MCF 10A (cell line): ENCODE measurements at regions not wholly inside any gene's neighbourhood (a gene's known extent, or its start where the extent isn't known, plus 50 kb on each side); places are given as distances from the start of the nearest gene placed in this dataset.
"Not testable (repeated sequence)": the region's sequence is repeated elsewhere in the genome, so short reads cannot be mapped to it uniquely, and the experiment has no call there.

Experiments used
- BruUV-seq: library from RNA; stranded (reverse); fragments of 400-500 nt; replicated peaks from 2 replicates; lab custom pipeline; 2021; lab: Mats Ljungman, UMichigan
- CTCF ChIA-PET: fragments of 300-600 bp; sonication (Branson Sonifier 250); formaldehyde crosslinking; extraction: SDS; loops from one replicate; lab custom pipeline; 2021; ENCODE audit warnings: antibody characterized with exemption, inconsistent platforms; lab: Yijun Ruan, JAX
- POLR2A ChIA-PET: fragments of 300-600, 350-650 bp; sonication (Branson Sonifier 250); formaldehyde crosslinking; extraction: SDS; loops from one replicate; lab custom pipeline; 2020; ENCODE audit warnings: antibody characterized with exemption, inconsistent platforms; lab: Yijun Ruan, JAX
- DNase-seq: peaks from one replicate; pipeline ENCODE4 v3.0.0-alpha.2; 2018; ENCODE audit not compliant: unreplicated experiment
- H3K27ac Mint-ChIP-seq: one replicate; pipeline ENCODE4 v1.8.0; 2022; ENCODE audit warnings: mild to moderate bottlenecking, low read depth, mixed read lengths; ENCODE audit not compliant: unreplicated experiment
- H3K27me3 Mint-ChIP-seq: one replicate; pipeline ENCODE4 v1.8.0; 2022; ENCODE audit warnings: mixed read lengths; ENCODE audit not compliant: insufficient read depth, unreplicated experiment
- H3K36me3 Mint-ChIP-seq: one replicate; pipeline ENCODE4 v1.8.0; 2022; ENCODE audit warnings: mild to moderate bottlenecking, moderate library complexity, mixed read lengths; ENCODE audit not compliant: insufficient read depth, unreplicated experiment
- H3K4me1 Mint-ChIP-seq: one replicate; pipeline ENCODE4 v1.8.0; 2022; ENCODE audit warnings: mixed read lengths; ENCODE audit not compliant: insufficient read depth, unreplicated experiment
- H3K4me3 Mint-ChIP-seq: one replicate; pipeline ENCODE4 v1.8.0; 2022; ENCODE audit warnings: mild to moderate bottlenecking, moderate library complexity, mixed read lengths; ENCODE audit not compliant: unreplicated experiment
- H3K9me3 Mint-ChIP-seq: one replicate; pipeline ENCODE4 v1.8.0; 2022; ENCODE audit warnings: mixed read lengths; ENCODE audit not compliant: unreplicated experiment
- CTCF ChIP-seq: fragments of 200-600 bp; IDR thresholded peaks from one replicate; pipeline ENCODE4 v1.8.0; 2022; ENCODE audit warnings: antibody characterized with exemption, mild to moderate bottlenecking; ENCODE audit not compliant: unreplicated experiment
- intact Hi-C: fragments of 100-400 bp; cut with micrococcal nuclease; formaldehyde crosslinking; loops from 2 replicates; pipeline ENCODE4 v1.14.1; 2022

GRCh38 chr16:87160234-87160636, 157.0 kb downstream of the C16orf95 start:
- Mint-ChIP-seq H3K9me3 (peaks cover 5% of the 10 kb centered on the region), H3K27ac (no peak overlapping the region), H3K4me1 (peaks cover 23% of the 10 kb centered on the region), H3K4me3 (no peak overlapping the region), H3K27me3 (peaks cover 11% of the 10 kb centered on the region), H3K36me3 (no peaks in the 10 kb centered on the region)
- no peak for TF ChIP-seq CTCF
- no TSS peak for BruUV-seq
- ChIA-PET POLR2A (interaction anchor here (1.0 kb wide), 1 partner anchor 47 kb away, joined by 3 read pairs; no protein-coding TSS in a partner anchor), CTCF (interaction anchor here (0.8 to 1.0 kb wide), 2 partner anchors 21 to 43 kb away, joined by 4 to 5 read pairs; no protein-coding TSS in a partner anchor)
- intact Hi-C loops, result no loop called here
- DNase-seq, result no peak

- DNase-seq, result peak; percentile 72
- Mint-ChIP-seq H3K9me3 (peaks cover 5% of the 10 kb centered on the region), H3K4me1 (peaks cover 23% of the 10 kb centered on the region), H3K4me3 (peak overlapping the region; percentile 38), H3K27ac (peak overlapping the region; percentile 61), H3K27me3 (peaks cover 11% of the 10 kb centered on the region), H3K36me3 (no peaks in the 10 kb centered on the region)
- no TSS peak for BruUV-seq
- intact Hi-C loops, result no loop called here
- POLR2A ChIA-PET, result interaction anchor here (0.5 to 1.0 kb wide), 2 partner anchors 33 to 47 kb away, joined by 3 read pairs; no protein-coding TSS in a partner anchor
- CTCF ChIA-PET, result interaction anchor here (0.8 to 1.0 kb wide), 2 partner anchors 21 to 42 kb away, joined by 4 to 5 read pairs; no protein-coding TSS in a partner anchor
- no peak for TF ChIP-seq CTCF
These were observed 156.4 kb downstream of the C16orf95 start for GRCh38 chr16:87160701-87161337.

GRCh38 chr16:87161410-87161809, 155.8 kb downstream of the C16orf95 start:
- H3K36me3 Mint-ChIP-seq, BruUV-seq, DNase-seq, intact Hi-C loops, H3K9me3 Mint-ChIP-seq: not testable (repeated sequence)
- Mint-ChIP-seq H3K4me3 (peak overlapping the region; percentile 38), H3K27ac (peak overlapping the region; percentile 61), H3K4me1 (peaks cover 23% of the 10 kb centered on the region), H3K27me3 (peaks cover 11% of the 10 kb centered on the region)
- POLR2A ChIA-PET, result interaction anchor here (0.5 to 1.0 kb wide), 2 partner anchors 33 to 46 kb away, joined by 3 read pairs; no protein-coding TSS in a partner anchor
- CTCF ChIA-PET, result interaction anchor here (1.0 kb wide), 1 partner anchor 41 kb away, joined by 5 read pairs; no protein-coding TSS in a partner anchor

GRCh38 chr16:87161822-87162676, 155.1 kb downstream of the C16orf95 start:
- no peak for TF ChIP-seq CTCF
- ChIA-PET CTCF (no interaction called here), POLR2A (interaction anchor here (0.5 kb wide), 1 partner anchor 196 kb away, joined by 4 read pairs; no protein-coding TSS in a partner anchor)
- intact Hi-C loops, result no loop called here
- DNase-seq, result no peak
- Mint-ChIP-seq H3K36me3 (no peaks in the 10 kb centered on the region), H3K4me3 (no peak overlapping the region), H3K4me1 (peaks cover 23% of the 10 kb centered on the region), H3K27me3 (peaks cover 11% of the 10 kb centered on the region), H3K9me3 (peaks cover 5% of the 10 kb centered on the region), H3K27ac (no peak overlapping the region)
- no TSS peak for BruUV-seq

- intact Hi-C loops, DNase-seq, POLR2A ChIA-PET, CTCF ChIA-PET, H3K27ac Mint-ChIP-seq, H3K9me3 Mint-ChIP-seq, BruUV-seq, H3K36me3 Mint-ChIP-seq, H3K4me3 Mint-ChIP-seq: not testable (repeated sequence)
- H3K4me1 Mint-ChIP-seq, result peaks cover 23% of the 10 kb centered on the region
- H3K27me3 Mint-ChIP-seq, result peaks cover 11% of the 10 kb centered on the region
These were observed 154.4 kb downstream of the C16orf95 start for GRCh38 chr16:87162799-87163198.
